Loucy (cell line): ENCODE measurements at regions not wholly inside any gene's neighbourhood (a gene's known extent, or its start where the extent isn't known, plus 50 kb on each side); places are given as distances from the start of the nearest gene placed in this dataset.

Experiments
- H2AFZ ChIP-seq: fragments of 200-600 bp; sonication (generic); 2 replicates; pipeline ENCODE4 v1.6.0; 2016; ENCODE audit warnings: antibody characterized with exemption, mild to moderate bottlenecking, low read length, moderate library complexity
- H3F3A ChIP-seq: fragments of 200-600 bp; 2 replicates; pipeline ENCODE4 v1.6.0; 2016; ENCODE audit warnings: antibody characterized with exemption, low read depth, mild to moderate bottlenecking
- H3K27me3 ChIP-seq: fragments of 200-600 bp; sonication (generic); 2 replicates; pipeline ENCODE4 v1.6.1; 2014; ENCODE audit warnings: low read length, mild to moderate bottlenecking; ENCODE audit not compliant: insufficient read depth, poor library complexity, severe bottlenecking
- H3K36me3 ChIP-seq: fragments of 200-600 bp; sonication (generic); 2 replicates; pipeline ENCODE4 v1.6.1; 2016; ENCODE audit warnings: low read length; ENCODE audit not compliant: insufficient read depth
- H3K4me1 ChIP-seq: fragments of 200-600 bp; sonication (generic); 2 replicates; pipeline ENCODE4 v1.5.1; 2014; ENCODE audit warnings: low read length, mild to moderate bottlenecking; ENCODE audit not compliant: insufficient read depth, poor library complexity, severe bottlenecking
- H3K4me2 ChIP-seq: fragments of 200-600 bp; sonication (generic); 2 replicates; pipeline ENCODE4 v1.6.0; 2014; ENCODE audit warnings: antibody characterized with exemption, low read length, low read depth, mild to moderate bottlenecking; ENCODE audit not compliant: poor library complexity, severe bottlenecking
- H3K4me3 ChIP-seq: fragments of 200-600 bp; sonication (generic); 2 replicates; pipeline ENCODE4 v1.5.1; 2014; ENCODE audit warnings: low read length, mild to moderate bottlenecking, mixed read lengths; ENCODE audit not compliant: poor library complexity, severe bottlenecking
- H3K79me2 ChIP-seq: fragments of 200-600 bp; sonication (generic); 2 replicates; pipeline ENCODE4 v1.6.1; 2014; ENCODE audit warnings: low read length; ENCODE audit not compliant: insufficient read depth
- H3K9ac ChIP-seq: fragments of 200-600 bp; sonication (generic); 2 replicates; pipeline ENCODE4 v1.6.0; 2014; ENCODE audit warnings: mild to moderate bottlenecking, low read depth, low read length, moderate library complexity; ENCODE audit not compliant: poor library complexity, severe bottlenecking
- H3K9me2 ChIP-seq: fragments of 200-600 bp; sonication (generic); replicated peaks from 2 replicates; pipeline ENCODE4 v1.6.1; 2016; ENCODE audit warnings: low read depth, low read length, mixed read lengths
- H3K9me3 ChIP-seq: fragments of 200-600 bp; sonication (generic); 2 replicates; pipeline ENCODE4 v1.6.1; 2014; ENCODE audit warnings: mild to moderate bottlenecking, antibody characterized with exemption, low read length, low read depth; ENCODE audit not compliant: insufficient read depth
- H4K20me1 ChIP-seq: fragments of 200-600 bp; sonication (generic); 2 replicates; pipeline ENCODE4 v1.6.0; 2014; ENCODE audit warnings: antibody characterized with exemption, low read length, mild to moderate bottlenecking; ENCODE audit not compliant: insufficient read depth, poor library complexity, severe bottlenecking
- EZH2phosphoT487 ChIP-seq: fragments of 200-600 bp; IDR thresholded peaks from 2 replicates; pipeline ENCODE4 v1.6.1; 2018; ENCODE audit warnings: antibody characterized with exemption, mild to moderate bottlenecking, moderate library complexity, borderline replicate concordance
- TF ChIP-seq, protein P1 (sequence below): fragments of 200-600 bp; sonication (generic); conservative IDR thresholded peaks from 2 replicates; pipeline ENCODE4 v1.5.1; 2014; ENCODE audit warnings: mild to moderate bottlenecking, antibody characterized with exemption, low read length

DNA sequence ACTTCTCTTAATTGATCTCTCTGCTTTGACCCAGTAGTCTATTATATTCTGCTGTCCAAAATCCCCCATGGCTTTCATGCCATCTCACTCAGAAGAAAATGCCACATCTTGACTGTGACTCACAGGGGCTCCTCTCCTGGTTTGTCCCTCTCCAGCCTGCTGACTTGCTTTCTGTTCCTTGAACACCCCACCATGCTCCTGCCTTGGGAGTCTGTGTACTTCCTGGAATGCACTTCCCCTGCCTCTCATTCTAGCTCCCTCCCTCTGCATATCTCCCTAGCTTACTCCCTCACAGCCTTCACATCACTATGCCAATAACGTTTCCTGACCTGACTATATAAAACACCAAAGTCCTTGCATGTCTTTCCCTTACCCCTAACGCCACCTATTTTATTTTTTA, 167.2 kb downstream of the TRIB2 start:
- H3K4me2 ChIP-seq: no peak overlapping the region
- no peaks in the 10 kb centered on the region for H3K36me3 ChIP-seq
- no peaks in the 10 kb centered on the region for H4K20me1 ChIP-seq
- no peak overlapping the region for H3K4me3 ChIP-seq
- no peaks in the 10 kb centered on the region for H3K27me3 ChIP-seq
- no peak overlapping the region for H3K9ac ChIP-seq
- H3K4me1 ChIP-seq: no peaks in the 10 kb centered on the region
- TF ChIP-seq, protein P1, sequence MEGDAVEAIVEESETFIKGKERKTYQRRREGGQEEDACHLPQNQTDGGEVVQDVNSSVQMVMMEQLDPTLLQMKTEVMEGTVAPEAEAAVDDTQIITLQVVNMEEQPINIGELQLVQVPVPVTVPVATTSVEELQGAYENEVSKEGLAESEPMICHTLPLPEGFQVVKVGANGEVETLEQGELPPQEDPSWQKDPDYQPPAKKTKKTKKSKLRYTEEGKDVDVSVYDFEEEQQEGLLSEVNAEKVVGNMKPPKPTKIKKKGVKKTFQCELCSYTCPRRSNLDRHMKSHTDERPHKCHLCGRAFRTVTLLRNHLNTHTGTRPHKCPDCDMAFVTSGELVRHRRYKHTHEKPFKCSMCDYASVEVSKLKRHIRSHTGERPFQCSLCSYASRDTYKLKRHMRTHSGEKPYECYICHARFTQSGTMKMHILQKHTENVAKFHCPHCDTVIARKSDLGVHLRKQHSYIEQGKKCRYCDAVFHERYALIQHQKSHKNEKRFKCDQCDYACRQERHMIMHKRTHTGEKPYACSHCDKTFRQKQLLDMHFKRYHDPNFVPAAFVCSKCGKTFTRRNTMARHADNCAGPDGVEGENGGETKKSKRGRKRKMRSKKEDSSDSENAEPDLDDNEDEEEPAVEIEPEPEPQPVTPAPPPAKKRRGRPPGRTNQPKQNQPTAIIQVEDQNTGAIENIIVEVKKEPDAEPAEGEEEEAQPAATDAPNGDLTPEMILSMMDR: no peak
- TF ChIP-seq EZH2phosphoT487: no peak
- no peak overlapping the region for H2AFZ ChIP-seq
- no peaks in the 10 kb centered on the region for H3K9me3 ChIP-seq
- no peaks in the 10 kb centered on the region for H3F3A ChIP-seq
- no peaks in the 10 kb centered on the region for H3K79me2 ChIP-seq
- H3K9me2 ChIP-seq: no peaks in the 10 kb centered on the region

GRCh38 chr2:12884713-12885282, 168.1 kb downstream of the TRIB2 start:
- Histone ChIP-seq H3K9me2 (no peaks in the 10 kb centered on the region), H3K9me3 (no peaks in the 10 kb centered on the region), H3K36me3 (no peaks in the 10 kb centered on the region), H3K4me1 (no peaks in the 10 kb centered on the region), H3F3A (no peaks in the 10 kb centered on the region), H3K4me3 (no peak overlapping the region), H3K79me2 (no peaks in the 10 kb centered on the region), H3K4me2 (no peak overlapping the region), H3K9ac (no peak overlapping the region), H4K20me1 (no peaks in the 10 kb centered on the region), H3K27me3 (no peaks in the 10 kb centered on the region), H2AFZ (no peak overlapping the region)
- TF ChIP-seq EZH2phosphoT487: no peak
- TF ChIP-seq, protein P1: no peak

- no peaks in the 10 kb centered on the region for H3K27me3 ChIP-seq
- H3K36me3 ChIP-seq: no peaks in the 10 kb centered on the region
- H3K4me3 ChIP-seq: no peak overlapping the region
- no peaks in the 10 kb centered on the region for H3K9me3 ChIP-seq
- no peaks in the 10 kb centered on the region for H4K20me1 ChIP-seq
- no peaks in the 10 kb centered on the region for H3K9me2 ChIP-seq
- no peak overlapping the region for H3K4me2 ChIP-seq
- H3K79me2 ChIP-seq: no peaks in the 10 kb centered on the region
- no peaks in the 10 kb centered on the region for H3F3A ChIP-seq
- no peak overlapping the region for H3K9ac ChIP-seq
- TF ChIP-seq EZH2phosphoT487: no peak
- TF ChIP-seq, protein P1: no peak
- no peak overlapping the region for H2AFZ ChIP-seq
- H3K4me1 ChIP-seq: no peaks in the 10 kb centered on the region
Measured at GRCh38 chr2:12890066-12890465, 173.3 kb downstream of the TRIB2 start.
